Stimulated activated CD8-positive, alpha-beta memory T cell treated with anti-CD3 and anti-CD28 coated beads, Interleukin-12 subunit alpha, Interleukin-12 subunit beta, amount 100 ng/mL, for 4 hours (primary cell): ENCODE measurements at regions not wholly inside any gene's neighbourhood (a gene's known extent, or its start where the extent isn't known, plus 50 kb on each side); places are given as distances from the start of the nearest gene placed in this dataset.

Source experiments
- DNase-seq: peaks from one replicate; pipeline ENCODE4 v3.0.0-alpha.2; 2020; ENCODE audit warnings: low read depth

DNA sequence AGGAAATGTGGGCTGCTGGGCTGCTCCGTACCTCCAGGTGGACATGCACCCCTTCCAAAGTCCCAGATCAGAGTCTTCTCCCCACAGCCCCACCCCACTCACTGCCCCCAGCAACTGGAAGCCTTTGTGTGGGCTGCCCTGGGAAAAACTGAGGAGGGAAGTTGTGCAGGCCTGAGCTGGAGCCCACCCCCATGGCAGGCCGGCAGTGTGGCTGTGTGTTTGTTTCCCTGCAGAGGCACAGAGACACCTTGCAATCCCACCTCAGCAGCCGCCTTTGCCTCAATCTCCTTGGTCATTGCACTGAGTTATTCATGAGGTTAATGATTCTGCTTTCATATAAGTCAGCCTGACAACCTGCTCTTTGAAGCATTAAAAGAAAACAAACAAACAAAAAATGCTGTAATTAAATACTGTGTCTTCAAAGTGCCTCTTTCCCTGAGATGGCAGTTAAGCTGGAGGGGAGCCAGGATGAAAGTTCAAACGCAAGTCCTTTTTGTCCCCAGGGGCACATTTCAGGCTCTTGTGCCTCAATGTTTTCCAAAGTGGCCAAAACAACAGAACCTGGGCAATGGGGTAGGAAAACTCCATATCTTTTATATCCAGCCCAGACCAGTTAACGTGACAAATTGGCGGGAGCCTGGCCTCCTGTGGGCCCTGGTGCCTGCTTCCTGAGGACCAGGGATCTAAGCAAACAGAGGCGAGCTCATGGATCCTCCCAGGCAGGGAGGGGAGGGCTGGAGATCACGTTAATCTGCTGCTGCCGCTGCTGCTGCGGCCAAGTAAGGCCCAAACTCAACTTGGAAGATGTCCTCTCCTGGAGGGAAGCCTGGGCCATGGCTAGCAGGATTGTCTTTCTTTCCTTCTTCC lies 51.9 kb upstream of the TSPAN11 start:
- DNase-seq = no peak

DNA sequence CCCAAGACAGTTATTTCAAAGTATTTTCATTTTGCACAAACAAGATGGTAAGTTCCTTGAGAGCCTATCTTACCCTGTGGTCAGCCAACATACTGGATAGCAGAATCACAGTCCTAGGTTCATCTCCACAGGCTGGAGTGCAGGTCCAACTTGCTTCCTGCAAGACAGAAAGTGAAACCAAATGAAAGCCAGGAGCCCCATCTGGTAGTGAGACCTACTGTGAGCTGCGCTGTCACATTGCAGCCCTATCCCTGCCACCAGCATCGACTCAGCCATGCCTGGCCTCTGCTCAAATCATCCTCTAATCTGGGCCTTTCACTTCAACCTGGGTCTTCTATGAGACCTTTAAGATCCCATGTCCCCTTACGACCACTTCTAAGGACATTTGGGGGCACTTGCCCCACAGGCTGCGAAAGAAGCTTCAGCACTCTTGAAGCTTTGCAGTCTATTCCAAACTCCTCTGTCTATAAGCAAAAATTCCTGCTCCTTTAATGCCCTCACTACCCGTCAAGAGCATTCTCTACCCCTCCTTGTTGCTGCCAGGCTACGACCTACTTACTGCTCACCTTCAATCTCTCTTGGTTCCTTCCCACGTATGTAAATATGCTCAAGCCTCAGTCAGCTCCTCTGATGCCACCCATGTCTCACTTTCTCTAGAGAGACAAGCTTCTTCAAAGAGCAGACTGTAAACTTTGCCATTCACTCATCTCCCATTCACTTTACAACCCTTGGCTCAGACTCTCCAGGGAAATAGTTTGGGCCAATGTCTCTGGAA lies 55.9 kb upstream of the TSPAN11 start:
- DNase-seq = no peak

DNA sequence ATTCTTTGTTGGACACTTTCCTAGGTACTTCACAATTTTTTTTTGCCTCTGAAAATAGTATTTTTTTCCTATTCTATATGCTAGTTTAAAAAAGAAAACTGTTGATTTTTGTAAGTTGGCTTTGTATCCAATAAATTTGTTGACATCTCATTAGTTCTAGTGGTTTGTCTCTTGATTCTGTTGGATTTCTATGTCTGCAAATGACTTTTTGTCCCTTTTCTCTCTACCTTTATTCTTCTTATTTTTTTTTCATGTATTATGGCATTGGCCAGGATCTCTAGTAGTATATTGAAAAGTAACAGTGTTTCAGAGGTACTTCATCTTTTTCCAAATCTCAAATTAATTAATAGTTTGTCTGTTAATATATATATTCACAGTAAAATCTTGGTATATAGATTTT lies 59.1 kb upstream of the TSPAN11 start:
- DNase-seq = no peak

DNA sequence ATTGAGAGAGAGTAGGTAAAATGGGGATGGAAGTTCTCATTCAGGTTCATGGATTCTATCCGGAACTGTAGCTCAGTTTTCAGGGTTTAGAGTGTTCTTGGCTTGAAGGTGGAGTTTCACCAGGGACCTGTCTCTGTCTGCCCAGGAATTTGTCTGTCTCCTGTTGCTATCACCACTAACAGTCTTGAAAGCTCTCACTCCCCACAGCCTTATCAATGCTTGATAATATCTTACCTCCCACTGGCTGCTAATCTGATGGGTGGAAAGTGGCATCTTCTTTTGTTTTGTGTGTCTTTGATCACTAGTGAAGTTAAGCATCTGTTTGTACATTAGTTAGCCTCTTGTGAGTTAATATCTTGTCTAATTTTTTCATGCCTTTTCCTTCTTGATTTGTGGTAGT lies 60.3 kb upstream of the TSPAN11 start:
- DNase-seq = no peak

DNA sequence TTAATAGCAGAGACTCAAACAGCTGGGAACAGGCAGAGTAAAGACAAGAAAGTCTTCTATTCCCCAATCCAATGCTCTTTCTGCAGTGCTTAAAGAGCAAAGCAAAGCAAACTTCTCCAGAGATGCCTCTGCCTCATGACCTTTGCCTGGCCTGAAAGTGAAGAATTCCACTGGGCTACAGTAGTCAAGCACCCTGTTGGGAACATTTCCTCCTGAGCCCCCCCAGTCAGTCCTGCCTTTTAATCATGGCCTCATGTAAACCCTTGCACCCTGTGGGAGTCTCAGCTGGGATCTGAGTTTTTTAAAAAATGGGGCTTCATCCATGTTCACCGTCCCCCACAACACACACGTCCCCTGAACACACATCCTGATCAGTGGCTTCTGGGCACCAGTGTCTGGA lies 62.7 kb upstream of the TSPAN11 start:
- no peak for DNase-seq

DNA sequence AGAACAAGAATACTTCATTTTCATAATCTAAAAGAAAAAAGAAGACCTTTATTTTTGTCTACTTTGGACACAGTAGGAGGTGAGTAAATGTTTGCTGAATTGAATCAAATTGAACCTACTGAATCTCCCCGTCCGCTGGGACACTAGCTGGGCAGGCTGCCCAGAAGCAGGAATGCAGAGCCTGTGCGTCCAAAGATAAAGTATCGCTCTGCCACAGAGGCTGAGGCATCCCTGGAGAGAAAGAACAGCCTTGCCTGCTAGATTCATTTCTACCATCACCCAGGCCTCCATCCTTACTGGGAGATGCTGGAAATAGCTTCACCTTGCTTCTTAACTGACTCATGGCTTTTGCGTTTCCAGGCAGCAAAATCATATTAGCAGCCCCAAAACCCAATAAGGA lies 64.1 kb upstream of the TSPAN11 start:
- DNase-seq = no peak

DNA sequence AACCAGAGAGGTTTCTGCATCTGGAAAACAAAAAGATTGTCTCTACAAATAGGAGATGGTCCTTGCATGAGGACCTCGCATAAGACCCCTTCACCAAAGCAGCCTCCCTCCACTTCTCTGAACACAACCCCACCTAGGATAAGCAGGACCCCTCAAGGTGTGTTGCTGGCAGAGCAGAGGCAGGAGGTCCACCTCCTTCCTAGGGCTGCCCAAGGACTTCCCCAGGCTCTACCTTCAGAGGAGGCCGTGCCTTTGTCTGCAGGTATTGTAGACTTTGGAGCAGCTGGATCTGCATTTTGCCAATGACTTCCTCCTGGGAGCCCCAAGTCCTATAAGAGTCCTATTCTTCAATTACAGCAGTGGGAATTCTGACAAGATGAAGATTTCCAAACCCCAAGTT lies 67.3 kb upstream of the TSPAN11 start:
- DNase-seq = no peak

DNA sequence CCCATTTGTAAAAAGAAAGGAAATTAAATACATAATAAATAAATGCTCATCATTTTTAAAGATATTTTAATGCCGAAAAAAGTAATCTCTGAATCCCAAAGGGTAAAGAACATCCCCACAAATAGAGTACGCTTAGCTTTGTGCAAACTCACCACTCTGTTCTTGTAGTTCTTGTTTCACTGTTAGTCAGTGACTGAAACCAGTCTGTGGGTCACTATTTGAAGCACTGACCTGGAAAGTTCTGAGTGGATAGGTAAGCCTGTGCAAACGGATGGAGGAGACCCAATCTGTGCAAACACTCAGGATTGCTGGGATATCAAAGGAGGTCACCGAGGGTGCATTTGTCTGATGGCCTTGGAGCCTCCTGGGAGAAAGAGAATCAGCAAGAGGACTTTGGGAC lies 68.1 kb upstream of the TSPAN11 start:
- DNase-seq = no peak

DNA sequence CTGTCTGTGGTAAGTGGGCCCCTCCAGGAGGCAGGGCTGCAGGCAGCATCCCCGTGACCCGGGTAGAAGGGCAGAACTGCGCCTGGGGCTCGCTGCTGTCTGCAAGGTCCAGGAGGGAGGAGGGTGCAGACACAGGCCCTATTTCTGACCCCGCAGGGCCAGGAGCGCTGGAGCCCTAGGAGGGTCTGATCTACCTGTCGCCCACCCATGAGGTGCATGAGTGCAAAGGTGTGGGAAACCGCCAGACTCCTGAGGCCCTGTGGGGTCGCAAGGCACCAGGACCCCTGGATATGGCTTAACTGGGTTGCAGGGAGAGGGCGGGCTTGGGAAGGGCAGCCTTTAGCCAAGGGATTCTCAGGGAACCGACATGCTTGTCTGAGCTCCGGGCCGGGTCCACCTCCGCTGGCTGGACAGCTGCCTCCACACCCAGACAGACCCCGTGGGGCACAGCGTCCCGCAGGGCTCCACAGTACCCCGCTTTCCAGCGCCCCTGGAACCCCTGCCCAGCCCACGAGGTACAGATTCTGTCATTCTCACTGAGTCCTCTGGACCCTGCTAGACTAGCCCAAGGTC lies 72.9 kb upstream of the TSPAN11 start:
- no peak for DNase-seq

DNA sequence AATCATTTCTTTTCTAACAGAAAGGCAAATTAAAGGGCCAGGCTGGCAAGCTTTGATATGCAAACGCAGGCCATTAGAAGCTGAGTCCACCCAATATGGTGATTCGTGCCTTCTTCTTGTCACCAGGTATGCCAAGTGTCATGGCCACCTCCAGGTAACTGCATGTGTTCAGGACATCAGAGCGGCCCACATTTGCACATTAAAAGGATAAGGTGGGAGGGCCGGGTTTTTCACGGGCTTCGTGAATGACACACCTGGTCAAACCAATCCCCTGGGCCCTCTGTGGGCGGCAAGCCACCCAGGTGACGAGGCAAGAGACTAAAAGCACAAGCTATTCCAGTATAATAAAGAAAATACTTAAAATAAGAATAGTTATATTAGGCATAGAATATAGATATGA lies 75.9 kb upstream of the TSPAN11 start:
- DNase-seq = no peak

DNA sequence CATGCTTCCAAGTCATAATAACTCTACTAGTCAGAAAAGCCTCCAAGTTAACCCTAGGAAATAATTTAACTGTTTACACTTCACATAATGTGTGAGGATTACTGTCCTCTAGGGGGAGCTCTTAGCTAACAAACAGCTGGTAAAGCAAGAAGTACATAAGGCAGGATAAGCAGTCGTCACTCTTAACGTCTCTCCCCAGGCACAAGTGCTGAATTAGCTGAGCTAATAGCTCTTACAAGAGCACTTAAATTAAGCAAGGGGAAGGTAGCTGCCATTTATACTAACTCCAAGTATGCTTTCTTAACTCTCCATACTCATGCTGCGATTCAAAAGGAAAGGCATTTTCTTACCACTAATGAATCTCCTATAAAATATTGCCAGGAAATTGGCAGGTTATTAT lies 79.3 kb upstream of the TSPAN11 start:
- no peak for DNase-seq

DNA sequence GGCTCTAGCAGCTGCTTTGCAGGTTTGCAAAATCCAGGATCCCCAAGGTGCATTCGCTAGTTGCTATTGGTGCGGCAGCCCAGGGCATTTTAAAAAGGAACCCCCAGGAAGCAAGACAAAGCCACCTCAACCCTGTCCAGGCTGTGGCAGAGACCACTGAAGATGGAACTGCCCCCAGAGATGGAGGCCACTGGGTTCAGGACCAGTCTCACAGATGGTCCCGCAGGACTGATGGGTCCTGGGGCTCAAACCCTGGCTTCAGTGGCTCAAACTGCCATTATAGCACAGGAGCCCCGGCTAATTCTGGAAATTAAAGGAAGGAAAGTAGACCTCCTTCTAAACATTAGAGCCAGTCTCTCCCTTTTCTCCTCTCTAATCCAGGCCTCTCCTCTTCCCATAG lies 79.8 kb upstream of the TSPAN11 start:
- DNase-seq = no peak

DNA sequence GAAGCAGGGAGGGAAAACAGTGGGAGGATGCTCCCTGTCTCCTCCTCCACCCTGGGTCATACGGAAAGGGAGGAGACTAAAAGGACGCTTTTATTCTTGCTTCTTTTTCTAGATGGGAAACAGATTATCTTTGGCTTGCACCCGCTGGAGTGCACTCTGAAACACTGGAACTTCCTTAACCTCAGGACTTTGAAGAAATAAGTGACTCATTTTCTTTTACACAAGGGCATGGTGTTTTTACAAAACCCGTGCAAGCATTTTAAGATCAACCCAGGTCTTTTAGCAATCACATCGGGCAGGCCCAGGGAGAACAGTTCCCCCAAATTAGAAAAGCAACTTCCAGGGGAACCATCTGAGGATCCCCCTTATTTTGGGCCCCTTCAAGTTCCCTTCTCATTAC lies 80.9 kb upstream of the TSPAN11 start:
- no peak for DNase-seq

DNA sequence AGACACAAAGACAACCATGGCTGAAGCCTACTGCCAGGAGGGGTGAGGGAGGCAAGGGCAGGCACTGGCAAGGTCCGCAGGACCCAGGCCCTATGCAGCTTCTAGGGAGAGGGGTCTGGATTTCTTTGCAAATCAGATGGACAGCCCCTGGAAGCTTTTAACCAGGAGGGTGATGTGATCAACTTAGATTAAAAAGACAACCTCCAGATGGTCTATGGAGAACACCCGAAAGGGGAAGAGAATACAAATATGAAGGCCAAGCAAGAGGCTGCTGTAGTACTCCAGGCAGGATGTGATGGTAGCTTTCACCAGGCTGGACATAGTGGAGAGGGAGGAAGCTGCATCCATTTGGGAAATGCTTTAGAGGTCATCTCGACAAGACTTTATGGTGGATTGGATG lies 83.3 kb upstream of the TSPAN11 start:
- DNase-seq = no peak

DNA sequence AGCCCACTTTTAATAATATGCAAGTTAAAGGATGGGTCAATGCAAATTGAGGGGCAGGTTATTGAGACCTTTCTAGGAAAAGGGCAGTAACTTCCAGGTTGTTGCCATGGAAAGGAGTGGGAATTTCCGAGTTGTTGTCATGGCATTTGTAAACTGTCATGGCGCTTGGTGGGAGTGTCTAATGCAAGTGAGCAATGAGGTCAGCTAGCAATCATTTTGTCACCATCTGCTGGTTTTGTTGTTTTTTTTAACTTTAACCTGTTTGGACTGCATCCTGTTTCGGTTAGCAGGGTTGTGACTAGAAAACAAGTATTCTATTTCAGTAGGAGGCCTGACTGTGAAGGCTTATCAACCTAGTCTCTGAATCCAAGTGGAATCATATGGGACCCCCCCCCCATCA lies 85.8 kb upstream of the TSPAN11 start:
- DNase-seq = no peak

DNA sequence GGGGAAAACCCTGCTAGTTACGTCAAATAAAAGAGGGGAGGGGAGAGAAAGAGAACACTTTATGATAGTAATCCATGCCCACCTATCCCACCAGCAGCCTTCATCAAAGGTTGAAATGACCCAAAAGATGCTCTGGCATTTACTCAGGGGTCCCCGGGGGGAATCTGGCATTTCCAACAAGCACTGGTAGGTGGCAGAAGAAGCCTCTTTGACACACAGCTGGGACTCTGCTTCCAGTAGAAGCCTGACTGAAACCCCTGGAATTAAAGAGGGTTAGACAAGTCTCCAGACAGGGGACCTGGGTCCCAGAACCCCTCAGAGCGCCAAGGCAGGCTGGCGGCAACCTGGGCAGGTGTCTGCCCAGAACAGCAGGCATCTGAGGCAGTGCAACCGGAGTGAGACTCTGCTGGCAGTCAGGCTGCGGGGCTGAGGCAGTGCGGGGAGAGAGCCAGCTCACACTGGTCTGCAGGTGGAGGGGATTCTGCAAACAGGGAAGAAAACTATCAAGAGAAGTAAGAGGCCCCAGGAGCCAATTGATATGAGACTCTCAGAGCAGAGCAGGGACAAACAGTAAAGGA lies 85.0 kb upstream of the CAPRIN2 start:
- no peak for DNase-seq

DNA sequence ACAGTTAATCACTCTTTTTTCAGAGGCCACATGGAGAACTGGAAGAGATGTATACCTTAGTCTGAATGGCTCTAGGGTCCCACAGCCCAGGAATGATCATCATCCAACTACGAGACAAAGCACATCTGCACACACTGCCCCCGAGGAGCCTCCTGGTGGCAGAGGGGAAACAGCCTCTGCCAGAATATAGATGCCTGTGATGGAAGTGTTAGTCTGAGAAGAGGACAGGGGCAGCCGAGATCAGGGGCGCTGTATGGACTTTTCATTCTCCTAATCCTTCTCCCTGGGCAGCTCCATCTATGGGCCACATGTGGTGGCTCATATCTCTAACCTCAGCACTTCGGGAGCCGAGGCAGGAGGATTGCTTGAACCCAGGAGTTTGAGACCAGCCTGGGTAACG lies 82.8 kb upstream of the CAPRIN2 start:
- DNase-seq = no peak

DNA sequence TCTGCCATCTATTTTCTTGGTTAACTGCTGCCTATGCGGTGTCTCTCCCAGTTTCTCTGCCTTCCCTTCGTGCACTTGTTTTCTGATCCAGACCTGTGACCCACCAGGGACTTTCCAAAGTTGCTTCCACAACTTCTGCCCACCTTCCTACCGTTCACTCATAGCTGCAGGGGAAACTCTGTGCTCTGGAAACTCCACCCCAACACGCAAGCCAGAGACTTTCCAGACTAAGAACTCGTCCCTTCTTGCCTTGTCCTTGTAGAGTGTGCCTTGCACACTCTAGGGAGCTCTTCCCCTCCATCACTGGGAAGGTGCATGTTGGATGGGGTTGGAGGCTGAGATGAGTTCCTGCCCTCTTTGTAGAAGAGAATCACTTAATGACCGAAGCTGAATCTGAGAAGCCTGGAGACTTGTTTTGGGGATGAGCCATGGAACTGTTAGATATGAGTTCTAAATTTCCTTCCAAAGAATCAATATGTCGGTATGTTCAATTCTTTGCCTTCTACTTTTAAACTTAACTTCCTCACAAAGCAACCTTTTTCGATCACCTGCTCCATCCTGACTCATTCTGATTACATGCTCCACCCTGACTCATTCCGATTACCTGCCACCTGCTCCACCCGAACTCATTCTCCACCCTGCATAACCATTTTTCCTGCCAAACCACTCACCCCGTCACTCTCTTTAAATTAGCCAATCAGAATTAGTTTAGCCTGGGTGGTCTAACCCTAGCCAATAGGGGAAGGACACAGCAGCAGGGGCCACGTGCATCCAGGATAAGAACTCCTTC lies 82.1 kb upstream of the CAPRIN2 start:
- DNase-seq = no peak

DNA sequence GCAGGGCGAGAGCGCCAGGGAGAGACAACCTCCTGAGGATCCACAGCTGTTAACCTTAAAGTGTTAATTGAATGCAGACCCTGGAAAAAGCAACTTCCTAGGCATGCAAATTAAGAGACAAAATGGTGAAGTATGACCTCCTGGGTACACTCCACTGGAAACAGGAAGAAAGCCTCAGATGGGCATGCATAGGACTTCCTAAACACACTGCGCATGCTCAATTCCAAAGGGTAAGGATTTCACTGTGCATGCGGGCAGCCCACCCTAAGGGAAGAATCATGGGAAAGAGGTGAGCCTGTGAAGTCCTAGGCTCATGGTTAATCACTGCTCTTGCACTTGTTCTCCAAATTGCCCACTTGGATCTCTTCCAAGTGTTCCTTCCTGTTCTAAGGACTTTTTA lies 80.5 kb upstream of the CAPRIN2 start:
- no peak for DNase-seq

DNA sequence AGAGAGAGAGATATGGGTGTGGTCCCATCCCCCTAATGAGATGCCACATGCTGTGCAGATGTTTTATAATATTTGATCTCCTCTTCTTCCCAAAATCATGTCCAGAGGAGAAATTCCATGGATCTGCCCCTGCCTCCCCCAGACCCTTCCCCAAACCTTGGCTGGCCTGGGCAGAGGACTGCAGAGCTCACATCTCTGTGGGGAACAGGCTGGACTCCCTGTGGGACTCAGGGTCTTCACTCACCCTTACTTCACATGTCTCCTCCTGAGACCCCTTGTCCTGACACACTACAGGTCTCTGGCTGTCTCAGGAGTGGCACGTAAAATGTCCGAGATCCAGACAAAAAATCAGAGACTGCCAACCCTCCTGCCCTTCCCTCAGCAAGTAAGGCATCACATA lies 76.0 kb upstream of the CAPRIN2 start:
- DNase-seq = no peak

DNA sequence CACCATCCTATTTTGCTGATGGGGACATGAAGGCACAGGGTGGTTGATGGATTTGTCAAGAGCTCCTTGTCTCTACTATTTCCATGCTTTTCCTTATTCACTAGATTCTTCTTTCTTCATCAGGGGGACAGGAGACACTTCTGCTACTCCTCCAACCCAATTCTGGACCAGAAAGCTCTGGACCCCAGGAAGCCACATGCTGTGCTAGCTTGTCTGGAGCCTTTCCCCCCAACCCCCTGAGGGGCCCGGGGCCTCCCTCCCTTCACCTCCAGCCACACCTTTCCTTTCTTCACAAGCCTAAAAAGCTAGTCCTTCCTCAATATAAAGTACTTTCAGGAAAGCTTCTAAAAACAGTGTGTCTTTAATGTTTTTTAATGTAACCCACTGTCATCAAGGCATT lies 75.1 kb upstream of the CAPRIN2 start:
- DNase-seq = no peak

DNA sequence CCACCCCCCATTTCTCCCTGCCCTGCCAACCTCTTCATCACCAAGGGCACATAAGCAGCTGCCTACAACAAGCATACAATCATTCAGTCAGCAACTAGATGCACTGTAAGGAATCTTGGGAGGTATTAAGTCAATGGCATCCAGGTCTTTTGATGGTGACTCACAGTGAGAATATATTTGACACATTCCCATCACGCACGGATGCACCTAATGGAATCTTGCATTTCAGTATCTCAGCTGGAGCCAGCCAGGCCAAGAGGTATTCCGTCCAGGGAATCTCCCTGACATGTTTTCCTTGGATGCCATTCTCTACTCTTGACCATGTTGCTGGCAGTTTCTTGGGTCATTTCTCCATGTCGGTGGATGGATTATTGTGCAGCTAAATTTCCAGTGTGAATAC lies 73.9 kb upstream of the CAPRIN2 start:
- no peak for DNase-seq
